ENCODE measurements at regions not wholly inside any gene's neighbourhood (a gene's known extent, or its start where the extent isn't known, plus 50 kb on each side); places are given as distances from the start of the nearest gene placed in this dataset.

DNA sequence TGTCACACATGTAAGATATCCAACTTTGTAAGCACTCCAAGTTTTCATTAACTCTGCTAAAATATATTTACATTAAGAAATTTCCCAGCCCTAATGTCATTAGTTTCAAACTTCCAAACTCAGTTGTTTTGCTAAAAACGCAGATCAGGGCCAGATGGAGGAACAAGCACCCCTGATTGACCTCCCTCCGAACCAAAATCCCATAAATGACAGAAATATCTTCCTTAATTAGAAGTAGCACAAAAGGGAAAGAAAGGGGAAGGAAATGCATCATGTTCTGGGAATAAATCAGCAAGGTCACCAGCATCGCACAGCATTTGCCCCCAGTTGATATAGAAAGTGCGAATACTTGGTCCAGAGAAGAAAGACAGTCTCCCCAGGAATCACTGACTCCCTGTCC, 61.4 kb upstream of the RUFY1 start:
- no peak for TF ChIP-seq EZH2 (IDR thresholded peaks at IDR 0.05; ENCODE audit: borderline replicate concordance, low read length)
- TF ChIP-seq, protein P1, sequence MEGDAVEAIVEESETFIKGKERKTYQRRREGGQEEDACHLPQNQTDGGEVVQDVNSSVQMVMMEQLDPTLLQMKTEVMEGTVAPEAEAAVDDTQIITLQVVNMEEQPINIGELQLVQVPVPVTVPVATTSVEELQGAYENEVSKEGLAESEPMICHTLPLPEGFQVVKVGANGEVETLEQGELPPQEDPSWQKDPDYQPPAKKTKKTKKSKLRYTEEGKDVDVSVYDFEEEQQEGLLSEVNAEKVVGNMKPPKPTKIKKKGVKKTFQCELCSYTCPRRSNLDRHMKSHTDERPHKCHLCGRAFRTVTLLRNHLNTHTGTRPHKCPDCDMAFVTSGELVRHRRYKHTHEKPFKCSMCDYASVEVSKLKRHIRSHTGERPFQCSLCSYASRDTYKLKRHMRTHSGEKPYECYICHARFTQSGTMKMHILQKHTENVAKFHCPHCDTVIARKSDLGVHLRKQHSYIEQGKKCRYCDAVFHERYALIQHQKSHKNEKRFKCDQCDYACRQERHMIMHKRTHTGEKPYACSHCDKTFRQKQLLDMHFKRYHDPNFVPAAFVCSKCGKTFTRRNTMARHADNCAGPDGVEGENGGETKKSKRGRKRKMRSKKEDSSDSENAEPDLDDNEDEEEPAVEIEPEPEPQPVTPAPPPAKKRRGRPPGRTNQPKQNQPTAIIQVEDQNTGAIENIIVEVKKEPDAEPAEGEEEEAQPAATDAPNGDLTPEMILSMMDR (IDR thresholded peaks at IDR 0.05; ENCODE audit: low read length): no peak

All from OCI-LY1 (cell line).